HEK293 (cell line): ENCODE measurements at regions not wholly inside any gene's neighbourhood (a gene's known extent, or its start where the extent isn't known, plus 50 kb on each side); places are given as distances from the start of the nearest gene placed in this dataset.

ENCODE experiments used
- CTCF ChIA-PET: fragments of 350-600 bp; formaldehyde crosslinking; extraction: SDS; loops from one replicate; lab custom pipeline; 2021; ENCODE audit warnings: antibody characterized with exemption; lab: Yijun Ruan, JAX
- POLR2A ChIA-PET: fragments of 300-600 bp; formaldehyde crosslinking; extraction: SDS; loops from one replicate; lab custom pipeline; 2020; ENCODE audit warnings: antibody characterized with exemption, inconsistent platforms; lab: Yijun Ruan, JAX
- H3K27ac ChIP-seq: fragments of 200-500 bp; sonication (Bioruptor generic); 2 replicates; pipeline ENCODE4 v1.5.1; 2014; ENCODE audit warnings: low read depth, low read length, control low read depth, inconsistent platforms; ENCODE audit errors: extremely low read depth
- H3K36me3 ChIP-seq, 2 experiments: fragments of 200-500 bp in 1 of 2; sonication (Bioruptor generic) in 1 of 2; 1 replicate in 1 of 2; 2 replicates in 1 of 2; pipeline ENCODE4 v1.5.1; 2014 to 2017; ENCODE audit warnings: inconsistent platforms in 2 of 2, low read length in 2 of 2; ENCODE audit not compliant: control insufficient read depth in 2 of 2, insufficient read depth in 1 of 2
- H3K4me1 ChIP-seq: fragments of 200-500 bp; sonication (Bioruptor generic); 2 replicates; pipeline ENCODE4 v1.5.1; 2014; ENCODE audit warnings: mild to moderate bottlenecking, low read length, inconsistent platforms; ENCODE audit not compliant: control insufficient read depth, insufficient read depth
- H3K4me3 ChIP-seq: 2 replicates; pipeline ENCODE4 v1.5.1; 2011; ENCODE audit warnings: low read depth, mild to moderate bottlenecking, control low read depth, low read length, moderate library complexity
- H3K9me3 ChIP-seq: fragments of 200-500 bp; sonication (Bioruptor generic); 2 replicates; pipeline ENCODE4 v1.5.1; 2014; ENCODE audit warnings: low read depth, low read length, inconsistent platforms; ENCODE audit not compliant: control insufficient read depth, insufficient read depth
- MEIS1 ChIP-seq: sonication (generic); formaldehyde crosslinking; IDR thresholded peaks from 2 replicates; pipeline ENCODE4 v1.8.1; 2022; ENCODE audit warnings: missing genetic modification reagents, mild to moderate bottlenecking, borderline replicate concordance
- OSR2 ChIP-seq: fragments of 450-650 bp; formaldehyde crosslinking; IDR thresholded peaks from 2 replicates; pipeline ENCODE4 v1.5.1; 2016; ENCODE audit warnings: missing biosample characterization, missing genetic modification characterization
- SP7 ChIP-seq: fragments of 450-650 bp; formaldehyde crosslinking; IDR thresholded peaks from 2 replicates; pipeline ENCODE4 v1.5.1; 2016; ENCODE audit warnings: missing biosample characterization, missing genetic modification characterization
- TRIM28 ChIP-seq: IDR thresholded peaks from 2 replicates; pipeline ENCODE4 v1.6.1; 2011; ENCODE audit warnings: low read length, control low read depth, borderline replicate concordance
- YY1 ChIP-seq: fragments of 450-650 bp; formaldehyde crosslinking; IDR thresholded peaks from 2 replicates; pipeline ENCODE4 v1.5.1; 2018; ENCODE audit warnings: missing biosample characterization, missing genetic modification characterization
- ZEB2 ChIP-seq: fragments of 450-650 bp; formaldehyde crosslinking; IDR thresholded peaks from 2 replicates; pipeline ENCODE4 v1.5.1; 2016; ENCODE audit warnings: missing biosample characterization, missing genetic modification characterization
- ZFP3 ChIP-seq: fragments of 450-650 bp; formaldehyde crosslinking; IDR thresholded peaks from 2 replicates; pipeline ENCODE4 v1.5.1; 2016; ENCODE audit warnings: low read depth, missing biosample characterization, missing genetic modification characterization
- ZFP41 ChIP-seq: fragments of 450-650 bp; formaldehyde crosslinking; IDR thresholded peaks from 2 replicates; pipeline ENCODE4 v1.5.1; 2016; ENCODE audit warnings: missing biosample characterization, missing genetic modification characterization, borderline replicate concordance
- ZFP69B ChIP-seq: fragments of 450-650 bp; formaldehyde crosslinking; IDR thresholded peaks from 2 replicates; pipeline ENCODE4 v1.5.1; 2016; ENCODE audit warnings: missing biosample characterization, missing genetic modification characterization
- ZNF132 ChIP-seq: fragments of 450-650 bp; formaldehyde crosslinking; IDR thresholded peaks from 2 replicates; pipeline ENCODE4 v1.5.1; 2017; ENCODE audit warnings: missing biosample characterization, missing genetic modification characterization, borderline replicate concordance
- ZNF133 ChIP-seq: fragments of 450-650 bp; formaldehyde crosslinking; IDR thresholded peaks from 2 replicates; pipeline ENCODE4 v1.5.1; 2016; ENCODE audit warnings: missing biosample characterization, missing genetic modification characterization
- ZNF174 ChIP-seq: fragments of 450-650 bp; formaldehyde crosslinking; IDR thresholded peaks from 2 replicates; pipeline ENCODE4 v1.5.0; 2017; ENCODE audit warnings: missing biosample characterization, mild to moderate bottlenecking, missing genetic modification characterization
- ZNF24 ChIP-seq: fragments of 450-650 bp; formaldehyde crosslinking; IDR thresholded peaks from 2 replicates; pipeline ENCODE4 v1.5.1; 2016; ENCODE audit warnings: missing biosample characterization, missing genetic modification characterization
- ZNF248 ChIP-seq: fragments of 450-650 bp; formaldehyde crosslinking; IDR thresholded peaks from 2 replicates; pipeline ENCODE4 v1.5.1; 2017; ENCODE audit warnings: missing biosample characterization, missing genetic modification characterization
- ZNF324 ChIP-seq: fragments of 450-650 bp; formaldehyde crosslinking; IDR thresholded peaks from 2 replicates; pipeline ENCODE4 v1.5.1; 2016; ENCODE audit warnings: missing biosample characterization, missing genetic modification characterization
- ZNF37A ChIP-seq: fragments of 450-650 bp; IDR thresholded peaks from 2 replicates; pipeline ENCODE4 v1.5.1; 2018; ENCODE audit warnings: missing biosample characterization, missing genetic modification characterization
- ZNF426 ChIP-seq: fragments of 450-650 bp; formaldehyde crosslinking; IDR thresholded peaks from 2 replicates; pipeline ENCODE4 v1.5.1; 2017; ENCODE audit warnings: missing biosample characterization, missing genetic modification characterization, mild to moderate bottlenecking, inconsistent platforms, moderate library complexity
- ZNF433 ChIP-seq: fragments of 450-650 bp; formaldehyde crosslinking; IDR thresholded peaks from 2 replicates; pipeline ENCODE4 v1.5.1; 2016; ENCODE audit warnings: missing biosample characterization, missing genetic modification characterization, low read depth
- ZNF473 ChIP-seq: fragments of 450-650 bp; formaldehyde crosslinking; IDR thresholded peaks from 2 replicates; pipeline ENCODE4 v1.5.1; 2017; ENCODE audit warnings: missing biosample characterization, missing genetic modification characterization
- ZNF48 ChIP-seq: fragments of 450-650 bp; formaldehyde crosslinking; IDR thresholded peaks from 2 replicates; pipeline ENCODE4 v1.5.1; 2016; ENCODE audit warnings: missing biosample characterization, missing genetic modification characterization
- ZNF510 ChIP-seq: fragments of 450-650 bp; formaldehyde crosslinking; IDR thresholded peaks from 2 replicates; pipeline ENCODE4 v1.5.1; 2018; ENCODE audit warnings: mild to moderate bottlenecking, missing genetic modification characterization, missing biosample characterization; ENCODE audit not compliant: insufficient replicate concordance
- ZNF548 ChIP-seq: fragments of 450-650 bp; formaldehyde crosslinking; IDR thresholded peaks from 2 replicates; pipeline ENCODE4 v1.5.1; 2016; ENCODE audit warnings: missing biosample characterization, missing genetic modification characterization
- ZNF558 ChIP-seq: fragments of 450-650 bp; formaldehyde crosslinking; IDR thresholded peaks from 2 replicates; pipeline ENCODE4 v1.5.1; 2016; ENCODE audit warnings: missing biosample characterization, missing genetic modification characterization
- ZNF629 ChIP-seq: fragments of 450-650 bp; formaldehyde crosslinking; IDR thresholded peaks from 2 replicates; pipeline ENCODE4 v1.5.1; 2017; ENCODE audit warnings: missing biosample characterization, missing genetic modification characterization
- ZNF654 ChIP-seq: fragments of 450-650 bp; formaldehyde crosslinking; IDR thresholded peaks from 2 replicates; pipeline ENCODE4 v1.5.1; 2016; ENCODE audit warnings: low read depth, missing biosample characterization, missing genetic modification characterization
- ZNF658 ChIP-seq: fragments of 450-650 bp; formaldehyde crosslinking; IDR thresholded peaks from 2 replicates; pipeline ENCODE4; 2016; ENCODE audit warnings: missing biosample characterization, missing genetic modification characterization
- ZNF664 ChIP-seq: fragments of 450-650 bp; formaldehyde crosslinking; IDR thresholded peaks from 2 replicates; pipeline ENCODE4 v1.5.1; 2016; ENCODE audit warnings: missing biosample characterization, missing genetic modification characterization
- ZNF704 ChIP-seq: fragments of 450-650 bp; formaldehyde crosslinking; IDR thresholded peaks from 2 replicates; pipeline ENCODE4 v1.5.1; 2016; ENCODE audit warnings: missing biosample characterization, missing genetic modification characterization
- ZXDB ChIP-seq: fragments of 450-650 bp; formaldehyde crosslinking; IDR thresholded peaks from 2 replicates; pipeline ENCODE4 v1.5.1; 2016; ENCODE audit warnings: missing biosample characterization, missing genetic modification characterization
- TF ChIP-seq, protein P1 (sequence below): fragments of 450-650 bp; formaldehyde crosslinking; IDR thresholded peaks from 2 replicates; pipeline ENCODE4 v1.5.1; 2016; ENCODE audit warnings: missing biosample characterization, missing genetic modification characterization
- TF ChIP-seq, protein P2 (sequence below): fragments of 450-650 bp; IDR thresholded peaks from 2 replicates; pipeline ENCODE4 v1.5.1; 2018; ENCODE audit warnings: missing biosample characterization, mild to moderate bottlenecking, missing genetic modification characterization

DNA sequence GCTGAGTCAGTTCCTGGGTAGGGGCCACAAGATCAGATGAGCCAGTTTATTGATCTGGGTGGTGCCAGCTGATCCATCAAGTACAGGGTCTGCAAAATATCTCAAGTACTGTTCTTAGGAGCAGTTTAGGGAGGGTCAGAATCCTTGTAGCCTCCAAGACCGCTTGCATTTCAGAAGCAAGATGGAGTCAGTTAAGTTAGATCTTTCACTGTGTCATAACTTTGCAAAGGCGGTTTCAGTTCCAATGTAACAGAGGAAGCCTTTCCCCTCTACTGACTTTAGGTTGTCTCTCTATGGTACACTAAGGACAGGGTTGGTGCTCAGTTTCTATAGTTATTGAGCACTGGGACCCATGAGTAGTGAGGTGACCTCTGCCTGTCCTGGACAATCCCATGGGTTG lies 127.3 kb upstream of the WDR1 start:
- H3K9me3 ChIP-seq = no peaks in the 10 kb centered on the region
- no peak for TF ChIP-seq SP7
- no peak for TF ChIP-seq ZFP3 (tag by site-specific recombination)
- no peak for TF ChIP-seq ZNF433 (tag by site-specific recombination)
- TF ChIP-seq YY1 = no peak
- TF ChIP-seq ZNF654 (tag by site-specific recombination) = no peak
- TF ChIP-seq, all 188 proteins: peak for 0
- no peak overlapping the region for H3K4me3 ChIP-seq
- no peak overlapping the region for H3K27ac ChIP-seq
- ChIA-PET CTCF (no interaction called here), POLR2A (no interaction called here)
- no peaks in the 10 kb centered on the region for H3K36me3 ChIP-seq
- H3K4me1 ChIP-seq = no peaks in the 10 kb centered on the region

DNA sequence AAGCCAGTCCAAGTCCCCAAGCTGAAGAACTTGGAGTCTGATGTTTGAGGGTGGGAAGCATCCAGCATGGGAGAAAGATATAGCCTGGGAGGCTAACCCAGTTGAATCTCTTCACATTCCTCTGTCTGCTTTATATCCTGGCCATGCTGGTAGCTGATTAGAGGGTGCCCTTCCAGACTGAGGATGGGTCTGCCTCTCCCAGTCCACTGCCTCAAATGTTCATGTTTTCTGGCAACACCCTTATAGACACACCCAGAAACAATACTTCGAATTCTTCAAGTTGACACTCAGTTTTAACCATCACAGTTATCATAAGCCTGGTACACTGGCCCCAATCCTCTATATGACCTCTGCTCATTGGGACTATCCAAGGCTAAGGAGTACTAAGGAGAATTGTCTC lies 124.1 kb upstream of the WDR1 start:
- Histone ChIP-seq H3K27ac (no peak overlapping the region), H3K9me3 (no peaks in the 10 kb centered on the region), H3K36me3 (no peaks in the 10 kb centered on the region), H3K4me3 (no peak overlapping the region), H3K4me1 (no peaks in the 10 kb centered on the region)
- ChIA-PET CTCF (no interaction called here), POLR2A (no interaction called here)
- TF ChIP-seq ZNF664 (tag by site-specific recombination) (no peak), ZNF174 (tag by site-specific recombination) (no peak), OSR2 (tag by site-specific recombination) (no peak), ZNF558 (tag by site-specific recombination) (no peak), SP7 (no peak), ZNF24 (tag by site-specific recombination) (no peak), ZEB2 (tag by site-specific recombination) (no peak), ZNF426 (tag by site-specific recombination) (no peak), ZNF248 (tag by site-specific recombination) (no peak), ZNF48 (tag by site-specific recombination) (no peak), ZFP69B (tag by site-specific recombination) (no peak), ZNF132 (no peak), ZFP41 (no peak), ZNF37A (tag by site-specific recombination) (no peak), ZNF658 (tag by site-specific recombination) (no peak), ZNF548 (tag by site-specific recombination) (no peak)
- TF ChIP-seq, protein P1, sequence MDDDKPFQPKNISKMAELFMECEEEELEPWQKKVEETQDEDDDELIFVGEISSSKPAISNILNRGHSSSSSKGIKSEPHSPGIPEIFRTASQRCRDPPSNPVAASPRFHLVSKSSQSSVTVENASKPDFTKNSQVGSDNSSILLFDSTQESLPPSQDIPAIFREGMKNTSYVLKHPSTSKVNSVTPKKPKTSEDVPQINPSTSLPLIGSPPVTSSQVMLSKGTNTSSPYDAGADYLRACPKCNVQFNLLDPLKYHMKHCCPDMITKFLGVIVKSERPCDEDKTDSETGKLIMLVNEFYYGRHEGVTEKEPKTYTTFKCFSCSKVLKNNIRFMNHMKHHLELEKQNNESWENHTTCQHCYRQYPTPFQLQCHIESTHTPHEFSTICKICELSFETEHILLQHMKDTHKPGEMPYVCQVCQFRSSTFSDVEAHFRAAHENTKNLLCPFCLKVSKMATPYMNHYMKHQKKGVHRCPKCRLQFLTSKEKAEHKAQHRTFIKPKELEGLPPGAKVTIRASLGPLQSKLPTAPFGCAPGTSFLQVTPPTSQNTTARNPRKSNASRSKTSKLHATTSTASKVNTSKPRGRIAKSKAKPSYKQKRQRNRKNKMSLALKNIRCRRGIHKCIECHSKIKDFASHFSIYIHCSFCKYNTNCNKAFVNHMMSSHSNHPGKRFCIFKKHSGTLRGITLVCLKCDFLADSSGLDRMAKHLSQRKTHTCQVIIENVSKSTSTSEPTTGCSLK (tag by site-specific recombination) = no peak

DNA sequence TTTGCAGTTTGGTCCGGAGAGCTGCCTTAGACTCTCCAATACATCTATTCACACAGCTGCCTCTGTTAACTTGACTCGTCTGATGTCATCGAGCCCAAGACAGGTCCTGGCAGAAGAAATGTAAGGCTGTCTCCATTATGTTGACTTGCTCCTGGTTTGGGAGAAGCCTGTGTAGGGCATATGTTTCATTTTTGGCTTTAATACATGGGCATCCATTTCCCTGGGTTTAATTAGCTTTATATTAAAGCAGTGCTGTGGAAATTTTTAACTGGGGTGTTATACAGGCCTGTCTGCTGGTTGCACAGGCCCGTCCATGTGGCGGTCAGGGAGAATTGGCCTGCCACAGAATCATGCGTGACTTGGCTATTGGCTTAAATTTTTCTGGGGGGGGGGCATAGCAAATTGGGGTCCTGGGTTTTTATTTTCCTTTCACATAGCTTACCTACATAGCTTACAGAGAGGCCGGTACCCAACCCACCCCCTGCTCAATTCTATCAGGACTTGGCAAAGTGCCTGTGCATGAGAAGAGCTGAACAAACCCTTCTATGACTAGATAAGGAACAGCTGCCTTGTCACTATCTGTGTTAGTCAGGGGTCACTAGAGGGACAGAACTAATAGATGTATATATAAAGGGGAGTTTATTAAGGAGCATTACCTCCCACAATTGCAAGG lies 123.5 kb upstream of the WDR1 start:
- CTCF ChIA-PET = no interaction called here
- no peak overlapping the region for H3K27ac ChIP-seq
- no peak overlapping the region for H3K4me3 ChIP-seq
- no peaks in the 10 kb centered on the region for H3K36me3 ChIP-seq
- POLR2A ChIA-PET = no interaction called here
- no peaks in the 10 kb centered on the region for H3K4me1 ChIP-seq
- H3K9me3 ChIP-seq = no peaks in the 10 kb centered on the region
- TF ChIP-seq ZXDB (tag by site-specific recombination) (no peak), ZNF629 (tag by site-specific recombination) (no peak), ZNF704 (tag by site-specific recombination) (no peak), ZNF510 (no peak), ZNF324 (tag by site-specific recombination) (no peak), ZNF133 (tag by site-specific recombination) (no peak), MEIS1 (CRISPR knock-in tag) (no peak), ZNF473 (tag by site-specific recombination) (no peak), ZNF558 (tag by site-specific recombination) (no peak), TRIM28 (no peak)
- TF ChIP-seq, protein P2, sequence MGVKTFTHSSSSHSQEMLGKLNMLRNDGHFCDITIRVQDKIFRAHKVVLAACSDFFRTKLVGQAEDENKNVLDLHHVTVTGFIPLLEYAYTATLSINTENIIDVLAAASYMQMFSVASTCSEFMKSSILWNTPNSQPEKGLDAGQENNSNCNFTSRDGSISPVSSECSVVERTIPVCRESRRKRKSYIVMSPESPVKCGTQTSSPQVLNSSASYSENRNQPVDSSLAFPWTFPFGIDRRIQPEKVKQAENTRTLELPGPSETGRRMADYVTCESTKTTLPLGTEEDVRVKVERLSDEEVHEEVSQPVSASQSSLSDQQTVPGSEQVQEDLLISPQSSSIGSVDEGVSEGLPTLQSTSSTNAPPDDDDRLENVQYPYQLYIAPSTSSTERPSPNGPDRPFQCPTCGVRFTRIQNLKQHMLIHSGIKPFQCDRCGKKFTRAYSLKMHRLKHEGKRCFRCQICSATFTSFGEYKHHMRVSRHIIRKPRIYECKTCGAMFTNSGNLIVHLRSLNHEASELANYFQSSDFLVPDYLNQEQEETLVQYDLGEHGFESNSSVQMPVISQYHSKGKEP = no peak
